HFFc6 (cell line): ENCODE measurements at regions not wholly inside any gene's neighbourhood (a gene's known extent, or its start where the extent isn't known, plus 50 kb on each side); places are given as distances from the start of the nearest gene placed in this dataset.

Experiments
- DNase-seq: peaks from one replicate; pipeline ENCODE4 v3.0.0-alpha.2; 2018
- H3K27ac Mint-ChIP-seq: 2 replicates; pipeline ENCODE4 v1.8.0; 2020; ENCODE audit warnings: mild to moderate bottlenecking, mixed read lengths
- H3K27me3 Mint-ChIP-seq: 2 replicates; pipeline ENCODE4 v1.8.0; 2021; ENCODE audit warnings: mild to moderate bottlenecking, moderate library complexity, mixed read lengths; ENCODE audit not compliant: insufficient read depth
- H3K36me3 Mint-ChIP-seq: 2 replicates; pipeline ENCODE4 v1.8.0; 2021; ENCODE audit warnings: low read depth, mixed read lengths
- H3K4me1 Mint-ChIP-seq: 2 replicates; pipeline ENCODE4 v1.8.0; 2020; ENCODE audit warnings: low read depth, mixed read lengths
- H3K4me3 Mint-ChIP-seq: 2 replicates; pipeline ENCODE4 v1.8.0; 2020; ENCODE audit warnings: mild to moderate bottlenecking, moderate library complexity, mixed read lengths
- H3K9me3 Mint-ChIP-seq: 2 replicates; pipeline ENCODE4 v1.8.0; 2020; ENCODE audit warnings: mild to moderate bottlenecking, mixed read lengths
- CTCF ChIP-seq: fragments of 200-600 bp; sonication (generic); IDR thresholded peaks from 2 replicates; pipeline ENCODE4 v1.5.0; 2021; ENCODE audit warnings: antibody characterized with exemption, mild to moderate bottlenecking

- Mint-ChIP-seq H3K36me3 (peaks cover 13% of the 10 kb centered on the region), H3K4me3 (no peak overlapping the region), H3K9me3 (peaks cover 28% of the 10 kb centered on the region), H3K27me3 (peaks cover 2% of the 10 kb centered on the region; the same call in 1 of the 2 replicates), H3K4me1 (peaks cover 15% of the 10 kb centered on the region; the same call in 1 of the 2 replicates), H3K27ac (no peak overlapping the region)
- TF ChIP-seq CTCF = no peak
- DNase-seq = no peak
Observed at GRCh38 chr17:70987867-70988340, 818.6 kb downstream of the KCNJ2 start.

- Mint-ChIP-seq H3K9me3 (peaks cover 21% of the 10 kb centered on the region), H3K4me3 (no peak overlapping the region), H3K27me3 (peaks cover 2% of the 10 kb centered on the region; the same call in 1 of the 2 replicates), H3K4me1 (peaks cover 16% of the 10 kb centered on the region; the same call in 1 of the 2 replicates), H3K36me3 (peaks cover 13% of the 10 kb centered on the region), H3K27ac (no peak overlapping the region)
- DNase-seq = no peak
- no peak for TF ChIP-seq CTCF
Observed at GRCh38 chr17:70988622-70989021, 819.3 kb downstream of the KCNJ2 start.

- peaks cover 13% of the 10 kb centered on the region for H3K36me3 Mint-ChIP-seq
- peaks cover 16% of the 10 kb centered on the region; the same call in 1 of the 2 replicates for H3K4me1 Mint-ChIP-seq
- TF ChIP-seq CTCF = no peak
- no peak for DNase-seq
- no peak overlapping the region for H3K4me3 Mint-ChIP-seq
- peaks cover 2% of the 10 kb centered on the region; the same call in 1 of the 2 replicates for H3K27me3 Mint-ChIP-seq
- H3K9me3 Mint-ChIP-seq = peaks cover 18% of the 10 kb centered on the region
- H3K27ac Mint-ChIP-seq = no peak overlapping the region
Observed at GRCh38 chr17:70989280-70989679, 819.9 kb downstream of the KCNJ2 start.

GRCh38 chr17:70994194-70994593 lies 824.9 kb downstream of the KCNJ2 start:
- Mint-ChIP-seq H3K9me3 (peaks cover 15% of the 10 kb centered on the region), H3K4me1 (peaks cover 16% of the 10 kb centered on the region; the same call in 1 of the 2 replicates), H3K36me3 (peaks cover 5% of the 10 kb centered on the region; the same call in 1 of the 2 replicates), H3K27ac (no peak overlapping the region), H3K4me3 (no peak overlapping the region), H3K27me3 (peaks cover 2% of the 10 kb centered on the region; the same call in 1 of the 2 replicates)
- no peak for DNase-seq
- TF ChIP-seq CTCF = no peak

- Mint-ChIP-seq H3K36me3 (no peaks in the 10 kb centered on the region), H3K4me3 (no peak overlapping the region), H3K4me1 (peaks cover 10% of the 10 kb centered on the region; the same call in 1 of the 2 replicates), H3K9me3 (peaks cover 12% of the 10 kb centered on the region), H3K27ac (no peak overlapping the region), H3K27me3 (peaks cover 2% of the 10 kb centered on the region; the same call in 1 of the 2 replicates)
- DNase-seq = no peak
- TF ChIP-seq CTCF = no peak
Observed at GRCh38 chr17:70995997-70996396, 826.7 kb downstream of the KCNJ2 start.
